ENCODE measurements at regions not wholly inside any gene's neighbourhood (a gene's known extent, or its start where the extent isn't known, plus 50 kb on each side); places are given as distances from the start of the nearest gene placed in this dataset.
"Not testable (repeated sequence)": the region's sequence is repeated elsewhere in the genome, so short reads cannot be mapped to it uniquely, and the experiment has no call there.

DNA sequence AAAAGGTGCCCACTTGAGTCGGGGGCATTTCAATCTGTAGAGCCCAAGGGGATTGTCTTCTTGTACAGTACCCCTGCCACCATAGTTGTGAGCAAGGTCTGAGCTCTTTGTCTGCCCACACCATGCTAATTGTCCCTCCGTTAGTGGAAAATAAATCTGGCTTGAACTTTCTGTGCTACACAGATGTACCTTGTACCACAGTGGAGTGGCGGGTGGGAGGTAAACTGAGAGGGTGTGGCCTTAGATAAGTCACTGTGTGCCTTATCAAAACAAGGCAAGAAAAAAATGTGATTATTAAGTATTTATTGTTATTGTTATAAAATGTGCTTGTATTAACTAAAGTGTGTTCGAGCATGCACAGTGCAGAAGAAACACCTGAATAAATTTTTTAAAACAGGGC is 242.9 kb upstream of the C2CD4B start:
- no peak for DNase-seq (ENCODE audit: low read depth)

- no peak for DNase-seq (ENCODE audit: low read depth)
Measured at GRCh38 chr15:62409466-62409865, 244.4 kb upstream of the C2CD4B start.

DNA sequence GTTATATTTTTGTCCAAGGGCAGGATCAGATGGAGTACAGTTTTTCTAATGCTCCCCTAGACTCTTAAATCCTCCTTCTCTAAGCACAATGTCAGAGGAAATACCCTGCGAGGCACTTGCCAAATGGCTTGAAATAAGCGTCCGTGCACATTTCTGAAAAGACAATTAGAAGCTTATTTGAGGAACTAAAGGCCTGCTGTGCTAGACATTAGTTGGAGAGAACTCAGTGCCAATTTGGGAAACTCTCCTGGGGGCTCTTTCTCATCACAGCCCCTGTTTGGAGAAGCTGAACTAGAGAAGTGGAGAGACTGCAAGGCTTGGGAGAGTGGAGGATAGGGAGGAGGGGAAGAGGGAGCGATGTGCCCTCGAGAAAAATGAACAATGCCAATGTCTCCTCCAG is 247.6 kb upstream of the C2CD4B start:
- DNase-seq (ENCODE audit: low read depth): no peak

DNA sequence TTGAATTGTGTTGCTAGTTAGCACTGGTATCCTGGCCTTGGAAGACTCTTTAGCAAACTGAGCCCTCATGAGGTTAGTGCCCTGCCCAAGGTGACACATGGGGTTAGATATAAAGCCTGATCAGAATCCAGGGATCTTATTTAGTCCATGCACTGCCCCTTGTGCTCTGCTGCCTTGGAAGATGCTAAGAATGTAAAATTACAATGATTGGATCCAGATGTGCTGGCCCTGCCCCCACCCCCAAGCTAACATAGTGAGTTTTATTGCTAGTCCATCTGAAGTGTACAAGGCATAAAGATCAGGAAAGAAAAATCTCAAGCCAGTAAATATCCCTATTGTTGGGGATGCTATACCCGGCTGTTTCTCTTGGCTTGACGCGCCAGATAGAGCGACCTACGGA is 248.1 kb upstream of the C2CD4B start:
- DNase-seq (ENCODE audit: low read depth): no peak

DNA sequence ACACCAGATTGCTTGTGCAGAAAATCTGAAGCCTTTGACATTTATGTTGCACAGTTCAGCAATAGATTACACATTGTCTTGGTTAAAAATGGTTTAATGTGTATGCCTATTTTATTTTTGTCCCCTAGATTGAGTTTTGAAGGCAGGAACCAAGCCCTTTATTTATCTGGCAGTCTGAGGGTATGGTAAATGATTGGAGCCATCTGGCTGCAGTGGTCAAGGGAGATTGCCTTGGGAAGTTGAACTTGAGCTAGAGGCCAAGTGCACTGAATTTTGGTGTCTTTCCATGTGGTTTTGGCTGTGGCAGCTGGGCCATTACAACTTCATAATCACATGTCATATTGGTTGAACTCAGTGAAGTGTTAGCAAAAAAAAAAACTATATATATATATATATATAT is 248.7 kb upstream of the C2CD4B start:
- DNase-seq (ENCODE audit: low read depth): no peak

DNA sequence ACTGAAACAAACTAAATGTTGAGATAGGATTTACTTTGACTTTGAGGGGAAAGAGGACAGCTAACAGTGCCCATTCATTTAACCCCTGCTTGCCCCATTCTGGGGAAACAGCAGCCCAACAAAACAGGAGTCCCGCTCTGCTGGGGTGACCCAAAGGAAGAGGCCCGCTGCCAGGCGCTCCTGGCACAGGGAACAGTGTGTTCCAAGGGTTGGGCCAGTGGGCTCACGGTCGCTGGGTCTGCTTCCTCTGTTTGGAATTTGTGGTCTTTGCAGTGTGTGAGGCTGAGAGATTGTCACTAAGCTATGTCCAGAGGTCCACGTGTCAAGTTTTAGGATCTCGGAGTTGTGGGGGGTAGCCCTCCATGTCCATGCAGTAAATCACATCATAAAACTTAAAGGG is 250.4 kb upstream of the C2CD4B start:
- no peak for DNase-seq (ENCODE audit: low read depth)

DNA sequence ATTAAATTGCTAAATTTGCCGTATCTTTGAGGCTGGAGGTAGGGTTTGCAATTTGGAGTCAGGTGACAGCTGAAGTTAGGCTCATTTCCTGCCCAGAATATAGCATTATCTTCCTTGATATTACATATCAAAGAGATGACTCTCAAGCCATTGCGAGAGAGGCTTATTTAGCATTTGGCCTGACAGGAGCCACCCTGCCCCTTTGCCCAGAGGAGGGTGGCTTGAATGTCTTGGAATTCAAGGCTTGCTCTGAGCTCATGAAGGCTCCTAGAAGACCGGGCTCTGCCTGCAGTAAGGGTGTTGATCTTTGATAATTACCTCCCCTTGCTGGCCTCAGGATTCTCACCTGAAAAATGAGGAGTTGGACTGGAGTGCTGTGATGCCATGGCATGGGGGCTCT is 251.4 kb upstream of the C2CD4B start:
- DNase-seq (ENCODE audit: low read depth): no peak

DNA sequence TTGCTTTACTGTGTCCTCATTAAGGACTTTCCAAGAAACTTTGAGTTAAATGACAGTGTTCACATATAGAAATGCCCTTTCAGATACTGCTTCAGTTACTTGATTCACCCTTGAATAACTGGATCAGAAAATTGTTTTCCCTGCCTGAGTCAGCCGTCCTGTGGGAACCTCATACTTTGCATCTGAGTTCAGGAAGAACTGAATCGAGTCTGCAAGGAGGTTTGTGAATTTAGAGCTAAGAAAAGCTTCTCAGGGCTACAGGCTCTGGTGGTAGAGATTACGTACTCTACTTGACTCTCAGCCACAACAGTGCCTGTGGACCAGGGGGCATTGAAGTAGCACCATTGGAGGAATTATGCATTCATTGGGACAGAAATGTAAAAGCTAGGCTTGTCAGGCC is 252.4 kb upstream of the C2CD4B start:
- DNase-seq (ENCODE audit: low read depth): no peak

GRCh38 chr15:62418496-62418895 is 253.4 kb upstream of the C2CD4B start:
- not testable (repeated sequence) for DNase-seq (ENCODE audit: low read depth)

DNA sequence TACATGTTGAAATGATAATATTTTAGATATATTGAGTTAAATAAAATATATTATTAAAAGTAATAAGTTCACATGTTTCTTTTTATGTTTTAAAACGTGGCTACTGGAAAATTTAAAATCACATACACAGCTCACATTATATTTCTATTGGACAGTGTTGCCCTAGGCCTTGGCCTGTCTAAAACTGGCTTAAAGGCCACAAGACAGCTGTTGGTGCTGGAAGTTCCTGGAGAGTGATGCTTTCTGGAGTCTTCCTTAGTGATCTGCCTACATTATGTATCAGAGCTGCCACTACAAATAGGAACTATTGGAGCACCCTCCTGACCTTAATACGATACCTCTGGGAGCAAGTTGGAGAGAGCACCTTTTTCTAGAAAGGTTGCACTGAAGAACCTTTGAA is 254.1 kb upstream of the C2CD4B start:
- DNase-seq (ENCODE audit: low read depth): no peak

DNA sequence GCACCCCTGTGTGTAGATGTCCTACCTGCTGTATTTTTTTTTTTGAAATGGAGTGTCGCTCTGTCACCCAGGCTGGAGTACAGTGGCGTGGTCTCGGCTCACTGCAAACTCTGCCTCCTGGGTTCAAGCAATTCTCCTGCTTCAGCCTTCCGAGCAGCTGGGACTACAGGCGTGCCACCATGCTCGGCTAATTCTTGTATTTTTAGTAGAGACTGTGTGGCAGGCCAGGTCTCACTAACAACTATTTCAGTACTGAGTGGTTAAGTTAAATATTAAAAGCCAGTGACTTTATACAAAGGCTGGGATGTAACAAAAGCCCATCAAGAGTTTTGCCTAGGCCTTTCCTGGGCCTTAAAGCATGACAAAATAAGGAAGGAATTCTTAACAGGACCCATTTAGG is 255.3 kb upstream of the C2CD4B start:
- not testable (repeated sequence) for DNase-seq (ENCODE audit: low read depth)

DNA sequence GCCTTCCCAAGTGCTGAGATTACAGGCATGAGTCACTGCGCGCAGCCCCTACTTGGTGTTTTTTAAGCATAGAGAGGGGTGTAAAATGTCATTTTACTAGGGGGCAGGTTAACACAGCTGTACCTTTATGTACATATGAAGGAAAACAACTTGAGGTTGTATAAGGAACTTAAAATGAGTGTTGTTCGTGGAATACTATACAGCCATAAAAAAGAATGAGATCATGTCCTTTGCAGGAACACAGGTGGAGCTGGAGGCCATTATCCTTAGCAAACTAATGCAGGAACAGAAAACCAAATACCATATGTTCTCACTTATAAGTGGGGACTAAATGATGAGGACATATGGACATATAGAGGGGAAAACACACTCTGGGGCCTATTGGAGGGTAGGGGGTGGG is 256.2 kb upstream of the C2CD4B start:
- no peak for DNase-seq (ENCODE audit: low read depth)

GRCh38 chr15:62426387-62426956 is 261.4 kb upstream of the C2CD4B start:
- peak; percentile 74 for DNase-seq (ENCODE audit: low read depth)

GRCh38 chr15:62428259-62428658 is 263.2 kb upstream of the C2CD4B start:
- DNase-seq (ENCODE audit: low read depth): no peak

GRCh38 chr15:62428851-62429598 is 263.9 kb upstream of the C2CD4B start:
- no peak for DNase-seq (ENCODE audit: low read depth)

DNA sequence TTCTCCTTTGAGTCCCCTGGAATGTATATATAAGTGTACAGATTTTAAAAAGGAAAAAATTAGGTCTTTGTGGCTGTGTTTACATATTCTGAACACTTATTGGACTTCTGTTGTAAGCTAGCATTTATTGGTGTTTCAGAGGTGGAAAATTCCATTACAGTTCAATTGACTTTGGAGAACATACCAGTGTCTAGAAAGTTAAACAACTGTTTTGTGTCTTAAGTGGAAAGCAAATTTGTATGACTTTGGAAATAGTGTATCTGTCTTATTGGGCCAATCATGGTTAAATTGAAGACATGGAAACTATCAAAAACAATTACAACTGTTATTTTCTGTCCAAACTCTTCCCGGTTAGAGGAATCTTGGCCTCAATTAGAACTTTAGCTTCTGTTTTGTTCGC is 265.0 kb upstream of the C2CD4B start:
- DNase-seq (ENCODE audit: low read depth): no peak

DNA sequence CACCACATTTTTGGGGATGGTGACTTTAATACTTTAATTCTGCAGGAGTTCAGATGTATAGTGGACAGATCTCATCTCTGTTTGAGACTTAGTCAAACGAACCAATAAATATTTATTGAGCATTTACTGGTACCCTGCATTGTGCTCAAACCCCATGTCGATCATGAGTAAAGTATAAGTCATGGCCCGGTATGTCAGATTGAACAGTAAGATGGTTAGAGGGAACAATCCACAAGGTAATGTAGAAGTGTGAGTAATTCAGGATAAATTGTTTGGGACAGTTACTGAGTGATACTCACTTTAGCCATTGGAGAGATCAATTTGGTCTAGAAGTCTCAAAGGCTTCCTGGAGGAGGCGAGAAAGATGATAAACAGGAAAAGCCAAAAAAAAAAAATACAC is 265.5 kb upstream of the C2CD4B start:
- DNase-seq (ENCODE audit: low read depth): no peak

- DNase-seq (ENCODE audit: low read depth): no peak
Measured at GRCh38 chr15:62431008-62431797, 266.1 kb upstream of the C2CD4B start.

DNA sequence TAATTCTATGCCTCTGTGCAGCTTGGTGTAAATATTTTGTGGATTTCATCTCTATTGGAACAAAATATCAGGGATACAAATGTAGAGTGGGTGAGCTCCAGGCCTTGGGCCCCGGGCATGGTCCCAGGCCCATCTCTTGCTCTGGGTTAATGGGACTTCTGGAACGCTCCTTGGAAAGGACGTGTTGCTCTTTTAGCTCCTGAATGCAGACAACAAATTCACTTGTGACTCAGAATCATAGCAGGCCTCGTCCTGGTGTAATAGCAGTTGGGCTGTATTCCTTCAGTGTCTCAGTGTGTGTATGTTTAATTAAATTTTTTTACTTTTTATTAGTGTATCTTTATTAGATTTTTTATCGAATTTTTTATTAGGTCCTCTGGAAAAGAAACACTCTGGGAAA is 266.7 kb upstream of the C2CD4B start:
- DNase-seq (ENCODE audit: low read depth): no peak

DNA sequence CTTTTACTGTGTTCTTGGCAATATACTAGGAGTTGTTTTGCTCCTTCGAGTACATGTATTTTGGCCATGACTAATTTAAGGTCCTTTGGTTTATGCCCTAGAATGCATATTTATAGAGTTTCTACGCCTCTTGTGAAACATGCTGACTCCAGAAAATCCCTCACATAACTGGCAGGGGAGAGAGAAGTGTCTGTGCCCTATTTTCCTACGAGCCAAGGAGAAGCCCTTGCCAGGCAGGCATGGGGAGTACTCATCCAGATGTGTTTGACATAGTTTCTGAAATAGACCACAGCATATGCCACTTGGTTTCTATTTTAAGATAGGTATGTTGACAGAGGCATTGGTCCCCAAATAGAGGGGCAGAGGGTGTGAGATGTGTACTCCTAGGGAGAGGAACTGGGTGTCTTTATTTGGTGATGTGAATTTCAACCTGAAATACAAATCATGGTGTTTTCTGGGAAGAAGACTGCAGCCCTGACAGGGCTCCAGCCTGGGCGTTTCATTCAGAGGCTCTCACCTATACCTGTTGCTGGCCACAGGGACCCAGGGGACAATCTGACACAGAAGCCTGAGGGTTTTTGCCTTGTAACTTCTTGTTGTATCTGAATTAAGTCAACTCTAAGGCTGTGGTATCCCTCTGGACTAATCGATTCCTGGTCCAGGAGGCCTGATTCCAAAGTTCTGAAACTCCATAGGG is 267.8 kb upstream of the C2CD4B start:
- DNase-seq (ENCODE audit: low read depth): no peak

DNA sequence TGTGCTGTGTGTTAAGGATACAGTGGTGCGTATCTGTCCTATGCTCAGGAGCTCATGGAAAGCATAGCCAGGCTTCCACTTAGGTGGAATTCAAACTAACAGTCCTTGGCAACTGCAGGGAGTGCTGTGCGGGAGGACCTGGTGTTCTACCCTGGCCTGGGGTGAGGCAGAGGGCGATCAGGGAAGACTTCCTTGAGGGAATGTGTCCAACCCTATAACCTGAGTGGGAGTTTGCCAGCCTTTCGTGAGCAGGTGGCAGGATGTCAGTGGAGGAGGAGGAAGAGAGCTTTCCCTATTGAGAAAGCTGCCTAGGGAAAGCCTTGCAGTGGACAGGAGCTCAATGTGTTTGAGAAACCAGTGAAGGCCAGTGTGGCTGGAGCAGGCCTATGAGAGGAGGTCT is 271.1 kb upstream of the C2CD4B start:
- no peak for DNase-seq (ENCODE audit: low read depth)

GRCh38 chr15:62437753-62438152 is 272.7 kb upstream of the C2CD4B start:
- no peak for DNase-seq (ENCODE audit: low read depth)

GRCh38 chr15:62439543-62440016 is 274.5 kb upstream of the C2CD4B start:
- DNase-seq (ENCODE audit: low read depth): peak; percentile 90
